IMR-90 (cell line): ENCODE measurements at regions not wholly inside any gene's neighbourhood (a gene's known extent, or its start where the extent isn't known, plus 50 kb on each side); places are given as distances from the start of the nearest gene placed in this dataset.

Source experiments
- ATAC-seq: fragments of 200-7000 bp; cut with Tn5 transposase; 2 replicates; pipeline ENCODE4 v1.9.1; 2020; ENCODE audit warnings: low read depth, mild to moderate bottlenecking, moderate library complexity
- BruUV-seq: library from RNA; stranded (reverse); fragments of 400-500 nt; replicated peaks from 2 replicates; lab custom pipeline; 2021; lab: Mats Ljungman, UMichigan
- CTCF ChIA-PET: fragments of 300-600 bp; formaldehyde crosslinking; extraction: SDS; loops from one replicate; lab custom pipeline; 2021; ENCODE audit warnings: antibody characterized with exemption; lab: Yijun Ruan, JAX
- POLR2A ChIA-PET: fragments of 300-600 bp; sonication (Branson Sonifier 250); formaldehyde crosslinking; loops from one replicate; lab custom pipeline; 2022; ENCODE audit warnings: antibody characterized with exemption; ENCODE audit not compliant: unreplicated experiment; lab: Charles Lee
- DNase-seq: peaks from one replicate; pipeline ENCODE4 v3.0.0; 2013
- H2AFZ ChIP-seq: replicated peaks from 2 replicates; pipeline ENCODE3; 2013; ENCODE audit warnings: low read length, mild to moderate bottlenecking; ENCODE audit not compliant: poor library complexity
- H2AK5ac ChIP-seq: 2 replicates; pipeline ENCODE4 v1.6.1; 2013; ENCODE audit warnings: low read depth, low read length, inconsistent platforms
- H2AK9ac ChIP-seq: replicated peaks from 2 replicates; pipeline ENCODE3; 2013; ENCODE audit warnings: mild to moderate bottlenecking, low read depth, low read length, moderate library complexity; ENCODE audit not compliant: poor library complexity
- H2BK120ac ChIP-seq: 2 replicates; pipeline ENCODE4 v1.6.1; 2013; ENCODE audit warnings: low read depth, low read length, inconsistent platforms
- H2BK15ac ChIP-seq: 3 replicates; pipeline ENCODE4 v1.6.1; 2013; ENCODE audit warnings: low read depth, low read length, inconsistent platforms
- H2BK20ac ChIP-seq: 2 replicates; pipeline ENCODE4 v1.6.1; 2013; ENCODE audit warnings: low read depth, mild to moderate bottlenecking, inconsistent platforms, low read length, moderate library complexity
- H2BK5ac ChIP-seq: 2 replicates; pipeline ENCODE4 v1.6.1; 2013; ENCODE audit warnings: mild to moderate bottlenecking, low read depth, low read length, inconsistent platforms; ENCODE audit not compliant: poor library complexity, severe bottlenecking
- H3K14ac ChIP-seq: replicated peaks from 2 replicates; pipeline ENCODE4 v1.6.1; 2013; ENCODE audit warnings: low read depth, low read length, inconsistent platforms
- H3K18ac ChIP-seq: 2 replicates; pipeline ENCODE4 v1.6.1; 2013; ENCODE audit warnings: low read depth, low read length, control low read depth
- H3K23ac ChIP-seq: 2 replicates; pipeline ENCODE4 v1.6.1; 2013; ENCODE audit warnings: low read depth, low read length, inconsistent platforms
- H3K27ac ChIP-seq: 2 replicates; pipeline ENCODE4 v1.5.1; 2013; ENCODE audit warnings: mild to moderate bottlenecking, control low read depth, low read length; ENCODE audit not compliant: insufficient read depth
- H3K27me3 ChIP-seq: 2 replicates; pipeline ENCODE4 v1.6.1; 2013; ENCODE audit warnings: low read length; ENCODE audit not compliant: control insufficient read depth, insufficient read depth
- H3K36me3 ChIP-seq: 2 replicates; pipeline ENCODE4 v1.6.1; 2013; ENCODE audit warnings: low read length, mixed read lengths; ENCODE audit not compliant: control insufficient read depth, insufficient read depth
- H3K4ac ChIP-seq: 2 replicates; pipeline ENCODE4 v1.6.1; 2013; ENCODE audit warnings: low read depth, low read length, inconsistent platforms
- H3K4me1 ChIP-seq: 2 replicates; pipeline ENCODE4 v1.6.1; 2013; ENCODE audit warnings: low read length, mixed read lengths; ENCODE audit not compliant: control insufficient read depth, insufficient read depth
- H3K4me2 ChIP-seq: 2 replicates; pipeline ENCODE4 v1.6.1; 2013; ENCODE audit warnings: low read depth, mild to moderate bottlenecking, control low read depth, low read length, moderate library complexity
- H3K4me3 ChIP-seq: 2 replicates; pipeline ENCODE4 v1.5.1; 2013; ENCODE audit warnings: low read depth, mild to moderate bottlenecking, control low read depth, low read length, moderate library complexity; ENCODE audit not compliant: insufficient read depth
- H3K56ac ChIP-seq: 2 replicates; pipeline ENCODE4 v1.6.1; 2013; ENCODE audit warnings: low read length, inconsistent platforms; ENCODE audit not compliant: insufficient read depth; ENCODE audit errors: extremely low read depth
- H3K79me1 ChIP-seq, 2 experiments: 2 replicates each; pipeline ENCODE4 v1.6.1; 2013; ENCODE audit warnings: low read length in 2 of 2, inconsistent platforms in 1 of 2, low read depth in 1 of 2
- H3K9ac ChIP-seq: 2 replicates; pipeline ENCODE4 v1.6.1; 2013; ENCODE audit warnings: low read depth, low read length, control low read depth
- H3K9me1 ChIP-seq: 2 replicates; pipeline ENCODE4 v1.6.1; 2013; ENCODE audit warnings: low read length, inconsistent platforms; ENCODE audit not compliant: insufficient read depth
- H3K9me3 ChIP-seq: 2 replicates; pipeline ENCODE4 v1.6.1; 2013; ENCODE audit warnings: low read length; ENCODE audit not compliant: control insufficient read depth, insufficient read depth
- H4K20me1 ChIP-seq: 2 replicates; pipeline ENCODE4 v1.6.1; 2013; ENCODE audit warnings: low read length, inconsistent platforms; ENCODE audit not compliant: insufficient read depth
- H4K5ac ChIP-seq: 2 replicates; pipeline ENCODE4 v1.6.1; 2013; ENCODE audit warnings: mild to moderate bottlenecking, low read depth, low read length, control low read depth
- H4K8ac ChIP-seq, 2 experiments: 2 replicates each; pipeline ENCODE4 v1.6.1; 2013; ENCODE audit warnings: low read depth in 2 of 2, low read length in 2 of 2, control low read depth in 1 of 2, inconsistent platforms in 1 of 2
- H4K91ac ChIP-seq: 2 replicates; pipeline ENCODE4 v1.6.1; 2013; ENCODE audit warnings: low read depth, low read length, inconsistent platforms; ENCODE audit not compliant: insufficient read depth
- BHLHE40 ChIP-seq: fragments of 150-350 bp; IDR thresholded peaks from 2 replicates; pipeline ENCODE4 v1.6.1; 2016; ENCODE audit warnings: mild to moderate bottlenecking, low read depth, low read length
- FOS ChIP-seq: fragments of 150-350 bp; IDR thresholded peaks from 2 replicates; pipeline ENCODE4 v1.6.1; 2016; ENCODE audit warnings: low read depth, low read length
- MAZ ChIP-seq: IDR thresholded peaks from 2 replicates; pipeline ENCODE4 v1.6.1; 2012; ENCODE audit warnings: low read depth, mild to moderate bottlenecking, low read length, improper control_type of control experiment, moderate library complexity, borderline replicate concordance
- RCOR1 ChIP-seq: IDR thresholded peaks from 2 replicates; pipeline ENCODE4 v1.6.1; 2012; ENCODE audit warnings: mild to moderate bottlenecking, low read length, improper control_type of control experiment; ENCODE audit not compliant: insufficient replicate concordance
- whole genome bisulfite sequencing, 2 experiments: methylation state at CpG; one replicate each; pipeline versions ENCODE4 v1.1.5 to v1.1.7; 2013; ENCODE audit warnings: missing lambda C conversion rate in 2 of 2; ENCODE audit not compliant: insufficient read length in 1 of 2; ENCODE audit errors: extremely low coverage in 2 of 2; 5-methylcytosine and 5-hydroxymethylcytosine counted together
- dilution Hi-C: fragments of 300-500 bp; cut with HindIII; formaldehyde crosslinking; loops from one replicate; pipeline ENCODE4 v1.14.3; 2018; ENCODE audit warnings: low sequenced_read_pairs; ENCODE audit not compliant: unreplicated experiment
- in situ Hi-C: fragments of 300-500 bp; cut with MboI; formaldehyde crosslinking; loops from 3 replicates; pipeline ENCODE4 v1.14.3; 2019; ENCODE audit warnings: low sequenced_read_pairs, inconsistent platforms, mixed read lengths
- intact Hi-C: fragments of 100-400 bp; cut with micrococcal nuclease; formaldehyde crosslinking; loops from 2 replicates; pipeline ENCODE4 v1.10.0; 2022

GRCh38 chr13:30100226-30100625, 207.1 kb downstream of the KATNAL1 start:
- TF ChIP-seq MAZ (no peak), RCOR1 (no peak), FOS (no peak), BHLHE40 (no peak)
- H3K18ac ChIP-seq = no peak overlapping the region

More at GRCh38 chr13:30100226-30100625, 207.1 kb downstream of the KATNAL1 start:
- H3K56ac ChIP-seq = no peak overlapping the region
- no peak overlapping the region for H3K23ac ChIP-seq
- no peak overlapping the region for H3K4ac ChIP-seq
- no peak overlapping the region for H3K4me3 ChIP-seq
- peaks cover 6% of the 10 kb centered on the region for H3K27me3 ChIP-seq
- H2BK5ac ChIP-seq = no peak overlapping the region
- H3K9me3 ChIP-seq = no peaks in the 10 kb centered on the region
- H2AK5ac ChIP-seq = no peak overlapping the region
- H3K4me2 ChIP-seq = no peak overlapping the region
- no peaks in the 10 kb centered on the region for H4K20me1 ChIP-seq
- no peak overlapping the region for H3K9ac ChIP-seq
- no TSS peak for BruUV-seq
- 40% methylated on average over 1 of the region's 4 CpGs; no CpG with 5 or more reads in 1 of the 2 experiments for WGBS, 2 experiments
- H2BK20ac ChIP-seq = no peak overlapping the region
- H2AK9ac ChIP-seq = no peak overlapping the region
- no peak overlapping the region for H4K91ac ChIP-seq
- H2BK15ac ChIP-seq = no peak overlapping the region
- H4K5ac ChIP-seq = no peak overlapping the region
- no peaks in the 10 kb centered on the region for H3K36me3 ChIP-seq
- no peak for ATAC-seq
- H3K27ac ChIP-seq = no peak overlapping the region
- DNase-seq = no peak
- ChIA-PET CTCF (no interaction called here), POLR2A (no interaction called here)
- dilution Hi-C loops = no loop called here
- H2AFZ ChIP-seq = no peak overlapping the region
- H4K8ac ChIP-seq = no peak overlapping the region
- no peaks in the 10 kb centered on the region for H3K79me1 ChIP-seq
- H3K4me1 ChIP-seq = no peaks in the 10 kb centered on the region
- H3K14ac ChIP-seq = no peak overlapping the region
- intact Hi-C loops = no loop called here
- in situ Hi-C loops = no loop called here
- no peak overlapping the region for H2BK120ac ChIP-seq
- no peaks in the 10 kb centered on the region for H3K9me1 ChIP-seq
